PC-9 (cell line): ENCODE measurements at regions not wholly inside any gene's neighbourhood (a gene's known extent, or its start where the extent isn't known, plus 50 kb on each side); places are given as distances from the start of the nearest gene placed in this dataset.

Source experiments
- BruUV-seq: library from RNA; stranded (reverse); fragments of 400-500 nt; replicated peaks from 2 replicates; lab custom pipeline; 2021; lab: Mats Ljungman, UMichigan
- CTCF ChIA-PET: fragments of 300-600 bp; sonication (Branson Sonifier 250); formaldehyde crosslinking; loops from one replicate; lab custom pipeline; 2022; ENCODE audit warnings: antibody characterized with exemption; lab: Charles Lee
- POLR2A ChIA-PET: fragments of 300-600 bp; sonication (Branson Sonifier 250); formaldehyde crosslinking; loops from one replicate; lab custom pipeline; 2022; ENCODE audit warnings: antibody characterized with exemption; ENCODE audit not compliant: unreplicated experiment; lab: Charles Lee
- DNase-seq, 2 experiments: peaks; one replicate each; pipeline versions ENCODE4 v3.0.0 to v3.0.0-alpha.2; 2015 to 2022; ENCODE audit warnings: mixed read lengths in 1 of 2
- H2AFZ ChIP-seq: fragments of 200-600 bp; sonication (generic); 2 replicates; pipeline ENCODE4 v1.8.1; 2017; ENCODE audit warnings: antibody characterized with exemption
- H3F3A ChIP-seq: fragments of 200-600 bp; sonication (generic); 2 replicates; pipeline ENCODE4 v1.8.1; 2017; ENCODE audit warnings: antibody characterized with exemption, mild to moderate bottlenecking, low read depth; ENCODE audit not compliant: insufficient read depth
- H3K27ac ChIP-seq: fragments of 200-600 bp; sonication (generic); 2 replicates; pipeline ENCODE4 v1.6.1; 2016; ENCODE audit warnings: mixed run types
- H3K27me3 ChIP-seq: fragments of 200-600 bp; sonication (generic); 2 replicates; pipeline ENCODE4 v1.6.1; 2016; ENCODE audit warnings: low read depth, mixed run types; ENCODE audit not compliant: insufficient read depth
- H3K36me3 ChIP-seq: fragments of 200-600 bp; sonication (generic); 2 replicates; pipeline ENCODE4 v1.6.1; 2016; ENCODE audit warnings: low read depth, mixed run types
- H3K4me1 ChIP-seq: fragments of 200-600 bp; sonication (generic); replicated peaks from 2 replicates; pipeline ENCODE4 v1.6.1; 2016; ENCODE audit warnings: mixed run types; ENCODE audit not compliant: insufficient read depth
- H3K4me2 ChIP-seq: fragments of 200-600 bp; sonication (generic); 2 replicates; pipeline ENCODE4 v1.6.1; 2017; ENCODE audit warnings: mixed run types
- H3K4me3 ChIP-seq: fragments of 200-600 bp; sonication (generic); 2 replicates; pipeline ENCODE4 v1.6.1; 2016; ENCODE audit warnings: mixed run types
- H3K79me2 ChIP-seq: fragments of 200-600 bp; sonication (generic); 2 replicates; pipeline ENCODE4 v1.6.1; 2017; ENCODE audit warnings: low read depth, mixed run types
- H3K9me2 ChIP-seq: fragments of 200-600 bp; sonication (generic); 2 replicates; pipeline ENCODE4 v1.8.1; 2017; ENCODE audit warnings: mild to moderate bottlenecking; ENCODE audit not compliant: insufficient read depth
- H3K9me3 ChIP-seq: fragments of 200-600 bp; sonication (generic); 2 replicates; pipeline ENCODE4 v1.8.1; 2016; ENCODE audit warnings: low read depth; ENCODE audit not compliant: insufficient read depth
- H4K20me1 ChIP-seq: fragments of 200-600 bp; sonication (generic); 2 replicates; pipeline ENCODE4 v1.8.1; 2017; ENCODE audit not compliant: insufficient read depth
- EZH2 ChIP-seq: fragments of 200-600 bp; sonication (generic); IDR thresholded peaks from 2 replicates; pipeline ENCODE4 v1.8.0; 2017; ENCODE audit warnings: antibody characterized with exemption, low read depth
- intact Hi-C: fragments of 100-400 bp; cut with micrococcal nuclease; formaldehyde crosslinking; loops from one replicate; pipeline ENCODE4 v1.10.0; 2022; ENCODE audit not compliant: unreplicated experiment
- TF ChIP-seq, protein P1 (sequence below): fragments of 200-600 bp; sonication (generic); conservative IDR thresholded peaks from 2 replicates; pipeline ENCODE4 v1.6.1; 2017; ENCODE audit warnings: mixed run types, antibody characterized with exemption, mild to moderate bottlenecking, moderate library complexity

DNA sequence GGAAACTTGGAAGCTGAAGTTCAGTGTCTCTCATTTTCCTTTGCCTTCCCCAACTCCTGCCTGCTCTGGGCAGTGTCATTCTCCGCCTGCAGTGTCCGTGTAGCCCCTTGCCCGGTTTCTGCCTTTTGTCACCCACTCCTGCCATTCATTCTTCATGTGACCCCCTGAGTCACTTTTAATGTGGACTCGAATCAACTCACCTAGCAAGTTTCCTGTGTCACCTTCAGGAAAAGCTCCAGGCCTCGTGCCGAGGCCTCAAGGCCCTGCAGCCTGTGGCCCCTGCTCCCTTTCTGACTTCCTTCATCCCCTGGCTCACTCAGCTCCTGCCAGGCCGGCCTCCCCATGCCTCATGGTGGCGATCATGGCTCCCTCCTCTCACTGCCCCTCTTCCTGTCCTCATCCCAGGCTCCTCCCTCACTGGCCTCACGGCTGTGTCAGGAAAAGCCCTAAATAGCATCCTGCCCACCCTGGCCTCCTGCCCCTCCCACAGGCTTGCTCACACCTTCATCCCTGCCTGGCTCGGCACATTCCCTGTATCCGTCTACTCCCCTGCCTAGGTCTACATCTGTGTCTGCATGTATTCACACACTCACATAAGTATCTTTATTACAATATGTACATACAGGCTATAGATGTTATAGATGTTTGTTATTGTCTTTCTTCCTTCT is 294.9 kb downstream of the MED10 start:
- Histone ChIP-seq H4K20me1 (no peaks in the 10 kb centered on the region), H2AFZ (no peak overlapping the region), H3K9me3 (no peaks in the 10 kb centered on the region), H3K27me3 (peaks cover 27% of the 10 kb centered on the region; the same call in 1 of the 2 replicates), H3K4me2 (no peak overlapping the region), H3K27ac (no peak overlapping the region), H3K9me2 (no peaks in the 10 kb centered on the region), H3K79me2 (no peaks in the 10 kb centered on the region), H3K4me1 (peaks cover 45% of the 10 kb centered on the region), H3K36me3 (no peaks in the 10 kb centered on the region), H3K4me3 (no peak overlapping the region), H3F3A (peaks cover 9% of the 10 kb centered on the region; the same call in 1 of the 2 replicates)
- no peak for DNase-seq
- TF ChIP-seq, protein P1, sequence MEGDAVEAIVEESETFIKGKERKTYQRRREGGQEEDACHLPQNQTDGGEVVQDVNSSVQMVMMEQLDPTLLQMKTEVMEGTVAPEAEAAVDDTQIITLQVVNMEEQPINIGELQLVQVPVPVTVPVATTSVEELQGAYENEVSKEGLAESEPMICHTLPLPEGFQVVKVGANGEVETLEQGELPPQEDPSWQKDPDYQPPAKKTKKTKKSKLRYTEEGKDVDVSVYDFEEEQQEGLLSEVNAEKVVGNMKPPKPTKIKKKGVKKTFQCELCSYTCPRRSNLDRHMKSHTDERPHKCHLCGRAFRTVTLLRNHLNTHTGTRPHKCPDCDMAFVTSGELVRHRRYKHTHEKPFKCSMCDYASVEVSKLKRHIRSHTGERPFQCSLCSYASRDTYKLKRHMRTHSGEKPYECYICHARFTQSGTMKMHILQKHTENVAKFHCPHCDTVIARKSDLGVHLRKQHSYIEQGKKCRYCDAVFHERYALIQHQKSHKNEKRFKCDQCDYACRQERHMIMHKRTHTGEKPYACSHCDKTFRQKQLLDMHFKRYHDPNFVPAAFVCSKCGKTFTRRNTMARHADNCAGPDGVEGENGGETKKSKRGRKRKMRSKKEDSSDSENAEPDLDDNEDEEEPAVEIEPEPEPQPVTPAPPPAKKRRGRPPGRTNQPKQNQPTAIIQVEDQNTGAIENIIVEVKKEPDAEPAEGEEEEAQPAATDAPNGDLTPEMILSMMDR = no peak
- TF ChIP-seq EZH2 = no peak
- intact Hi-C loops = no loop called here
- no TSS peak for BruUV-seq
- ChIA-PET CTCF (no interaction called here), POLR2A (interaction anchor here (0.7 kb wide), 1 partner anchor 145 kb away, joined by 4 read pairs; no protein-coding TSS in a partner anchor)

DNA sequence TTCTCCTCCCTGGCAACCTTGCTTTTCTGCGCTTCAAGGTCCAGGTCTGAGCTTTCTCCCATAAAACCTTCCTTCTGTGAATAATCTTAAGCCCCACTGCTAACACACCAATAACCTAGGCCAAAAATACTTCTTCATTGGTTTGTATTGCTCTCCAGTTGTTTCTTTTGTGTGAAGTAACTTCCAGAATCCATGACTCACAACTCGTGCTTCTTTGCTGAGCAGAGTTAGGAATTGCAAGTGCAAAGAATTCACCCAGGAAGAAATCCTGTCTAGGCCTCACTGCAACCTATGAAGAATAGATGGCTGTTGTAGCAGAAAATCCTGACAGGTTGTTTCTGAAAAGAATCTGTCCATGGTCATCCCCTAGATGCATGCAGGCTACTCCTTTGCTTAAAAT is 295.7 kb downstream of the MED10 start:
- POLR2A ChIA-PET = no interaction called here

DNA sequence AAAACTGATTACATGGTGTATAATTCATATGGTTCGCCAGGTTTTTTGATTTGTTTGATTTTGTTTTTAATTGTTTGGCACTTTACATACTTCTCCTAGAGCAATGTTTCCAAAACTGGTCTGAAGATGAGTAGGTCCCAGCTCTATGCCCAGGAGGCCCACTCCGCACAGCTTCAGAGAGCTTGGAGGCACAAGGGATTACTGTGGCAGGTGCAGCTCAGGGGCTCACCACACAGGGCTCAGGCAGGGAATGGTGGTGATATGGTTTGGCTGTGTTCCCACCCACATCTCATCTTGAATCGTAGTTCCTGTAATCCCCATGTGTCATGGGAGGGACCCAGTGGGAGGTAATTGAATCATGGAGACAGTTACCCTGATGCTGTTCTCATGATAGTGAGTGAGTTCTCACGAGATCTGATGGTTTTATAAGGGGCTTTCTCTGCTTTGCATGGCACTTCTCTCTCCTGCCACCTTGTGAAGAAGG is 296.6 kb downstream of the MED10 start:
- Histone ChIP-seq H3K4me1 (peaks cover 45% of the 10 kb centered on the region), H3K79me2 (no peaks in the 10 kb centered on the region), H3K9me2 (no peaks in the 10 kb centered on the region), H3K27me3 (peaks cover 22% of the 10 kb centered on the region; the same call in 1 of the 2 replicates), H4K20me1 (no peaks in the 10 kb centered on the region), H3K9me3 (no peaks in the 10 kb centered on the region), H3K36me3 (no peaks in the 10 kb centered on the region), H3K4me3 (no peak overlapping the region), H3K4me2 (peak overlapping the region; percentile 6; the same call in 1 of the 2 replicates), H3K27ac (peak overlapping the region; percentile 56), H2AFZ (no peak overlapping the region), H3F3A (peaks cover 9% of the 10 kb centered on the region; the same call in 1 of the 2 replicates)
- TF ChIP-seq EZH2 = no peak
- TF ChIP-seq, protein P1 = no peak
- POLR2A ChIA-PET = no interaction called here
- BruUV-seq = no TSS peak
- no peak for DNase-seq
- CTCF ChIA-PET = no interaction called here
- intact Hi-C loops = no loop called here

More for the DNA sequence above, 295.7 kb downstream of the MED10 start:
- CTCF ChIA-PET = no interaction called here
- Histone ChIP-seq H2AFZ (no peak overlapping the region), H3K9me3 (no peaks in the 10 kb centered on the region), H3K27ac (peak overlapping the region; percentile 56), H3K36me3 (no peaks in the 10 kb centered on the region), H3K79me2 (no peaks in the 10 kb centered on the region), H3K4me1 (peaks cover 45% of the 10 kb centered on the region), H3K27me3 (peaks cover 27% of the 10 kb centered on the region; the same call in 1 of the 2 replicates), H4K20me1 (no peaks in the 10 kb centered on the region), H3K4me3 (no peak overlapping the region), H3K4me2 (peak overlapping the region; percentile 6; the same call in 1 of the 2 replicates), H3F3A (peaks cover 9% of the 10 kb centered on the region; the same call in 1 of the 2 replicates), H3K9me2 (no peaks in the 10 kb centered on the region)
- no TSS peak for BruUV-seq
- intact Hi-C loops = no loop called here
- TF ChIP-seq EZH2 = no peak
- TF ChIP-seq, protein P1 = no peak
- peak in 1 of 2 experiments; percentile 56 for DNase-seq
